SU-DHL-6 (cell line): ENCODE measurements at regions not wholly inside any gene's neighbourhood (a gene's known extent, or its start where the extent isn't known, plus 50 kb on each side); places are given as distances from the start of the nearest gene placed in this dataset.

ENCODE experiments used
- H2AFZ ChIP-seq: fragments of 200-600 bp; sonication (generic); 2 replicates; pipeline ENCODE4 v1.6.1; 2014; ENCODE audit warnings: low read depth, mild to moderate bottlenecking, moderate library complexity, mixed read lengths, antibody characterized with exemption, low read length; ENCODE audit not compliant: severe bottlenecking
- H3F3A ChIP-seq: fragments of 200-600 bp; shearing (Covaris generic); 2 replicates; pipeline ENCODE4 v1.6.0; 2016; ENCODE audit warnings: antibody characterized with exemption, mild to moderate bottlenecking; ENCODE audit not compliant: insufficient read depth
- H3K27ac ChIP-seq: fragments of 200-600 bp; sonication (generic); 2 replicates; pipeline ENCODE4 v1.5.1; 2016; ENCODE audit warnings: low read depth, mild to moderate bottlenecking, low read length, moderate library complexity, mixed read lengths
- H3K27me3 ChIP-seq: fragments of 200-600 bp; sonication (generic), shearing (Covaris generic); 2 replicates; pipeline ENCODE4 v1.6.0; 2014; ENCODE audit warnings: mild to moderate bottlenecking, low read length
- H3K36me3 ChIP-seq: fragments of 200-600 bp; sonication (generic); 2 replicates; pipeline ENCODE4 v1.6.1; 2014; ENCODE audit warnings: mild to moderate bottlenecking, low read length, mixed read lengths
- H3K4me2 ChIP-seq: fragments of 300-600, 200-600 bp; shearing (Covaris generic), sonication (generic); 2 replicates; pipeline ENCODE4 v1.6.0; 2014; ENCODE audit warnings: low read length, low read depth, mild to moderate bottlenecking; ENCODE audit not compliant: poor library complexity, severe bottlenecking
- H3K4me3 ChIP-seq: fragments of 200-600 bp; sonication (generic); 2 replicates; pipeline ENCODE4 v1.5.1; 2014; ENCODE audit warnings: antibody characterized with exemption, low read length, mild to moderate bottlenecking, mixed read lengths; ENCODE audit not compliant: insufficient read depth, poor library complexity, severe bottlenecking
- H3K79me2 ChIP-seq: fragments of 200-600 bp; sonication (generic); 2 replicates; pipeline ENCODE4 v1.6.1; 2014; ENCODE audit warnings: mild to moderate bottlenecking, low read length, moderate library complexity; ENCODE audit not compliant: insufficient read depth
- H3K9ac ChIP-seq: fragments of 200-600 bp; sonication (generic); 2 replicates; pipeline ENCODE4 v1.7.0; 2014; ENCODE audit warnings: mild to moderate bottlenecking, low read length
- H3K9me2 ChIP-seq: fragments of 200-600 bp; sonication (generic); replicated peaks from 2 replicates; pipeline ENCODE4 v1.6.1; 2014; ENCODE audit warnings: low read length; ENCODE audit not compliant: insufficient read depth
- H3K9me3 ChIP-seq: fragments of 200-600 bp; sonication (generic); 2 replicates; pipeline ENCODE4 v1.6.1; 2014; ENCODE audit warnings: low read length, mixed read lengths; ENCODE audit not compliant: insufficient read depth
- H4K20me1 ChIP-seq: fragments of 200-600 bp; sonication (generic); 2 replicates; pipeline ENCODE4 v1.6.1; 2014; ENCODE audit warnings: low read depth, mild to moderate bottlenecking, antibody characterized with exemption, low read length, moderate library complexity, mixed read lengths
- CTCF ChIP-seq: fragments of 200-600 bp; sonication (generic); IDR thresholded peaks from one replicate; pipeline ENCODE4 v1.5.1; 2017; ENCODE audit warnings: antibody characterized with exemption, mild to moderate bottlenecking, low read length, moderate library complexity; ENCODE audit not compliant: insufficient read depth, poor library complexity, severe bottlenecking
- EZH2phosphoT487 ChIP-seq: fragments of 200-600 bp; sonication (generic), shearing (Covaris generic); conservative IDR thresholded peaks from 2 replicates; pipeline ENCODE4 v1.6.1; 2018; ENCODE audit warnings: mild to moderate bottlenecking, antibody characterized with exemption, low read length, moderate library complexity, mixed read lengths

GRCh38 chr14:21940887-21941856 is 267.6 kb upstream of the OR4E1 start:
- H4K20me1 ChIP-seq, result no peaks in the 10 kb centered on the region

DNA sequence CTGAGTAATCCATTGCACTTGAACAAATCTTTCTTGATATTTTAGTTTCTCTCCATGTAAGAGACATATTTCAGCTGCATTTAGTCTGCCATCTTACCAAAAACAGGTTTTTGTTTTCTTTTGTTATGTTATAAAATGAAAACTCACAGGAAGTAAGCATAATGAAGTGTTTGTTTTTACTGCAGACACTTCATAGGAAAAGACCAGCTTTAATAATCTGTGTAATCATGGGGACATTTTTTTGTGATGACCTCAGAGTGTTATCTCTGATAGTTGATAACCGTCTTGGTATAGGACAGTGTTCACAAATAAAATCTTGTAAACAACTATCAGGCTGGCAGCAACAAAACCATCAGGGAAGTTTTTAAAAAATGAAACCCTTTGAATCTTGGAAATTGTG is 266.2 kb upstream of the OR4E1 start:
- no peaks in the 10 kb centered on the region for H3K9me2 ChIP-seq
- no peak overlapping the region for H3K4me2 ChIP-seq
- H3F3A ChIP-seq, result no peaks in the 10 kb centered on the region
- H3K79me2 ChIP-seq, result no peaks in the 10 kb centered on the region
- H3K36me3 ChIP-seq, result no peaks in the 10 kb centered on the region
- no peaks in the 10 kb centered on the region for H4K20me1 ChIP-seq
- H2AFZ ChIP-seq, result no peak overlapping the region
- H3K9me3 ChIP-seq, result no peaks in the 10 kb centered on the region
- no peak overlapping the region for H3K27ac ChIP-seq
- H3K4me3 ChIP-seq, result no peak overlapping the region
- TF ChIP-seq EZH2phosphoT487 (no peak), CTCF (no peak)
- no peak overlapping the region for H3K9ac ChIP-seq
- H3K27me3 ChIP-seq, result no peaks in the 10 kb centered on the region

More at GRCh38 chr14:21940887-21941856, 267.6 kb upstream of the OR4E1 start:
- no peaks in the 10 kb centered on the region for H3K9me3 ChIP-seq
- H3K79me2 ChIP-seq, result no peaks in the 10 kb centered on the region
- H3K4me3 ChIP-seq, result no peak overlapping the region
- no peaks in the 10 kb centered on the region for H3F3A ChIP-seq
- H3K36me3 ChIP-seq, result no peaks in the 10 kb centered on the region
- H3K4me2 ChIP-seq, result no peak overlapping the region
- TF ChIP-seq EZH2phosphoT487 (no peak), CTCF (peak; percentile 18)
- no peaks in the 10 kb centered on the region for H3K9me2 ChIP-seq
- no peak overlapping the region for H2AFZ ChIP-seq
- no peak overlapping the region for H3K9ac ChIP-seq
- no peaks in the 10 kb centered on the region for H3K27me3 ChIP-seq
- no peak overlapping the region for H3K27ac ChIP-seq

DNA sequence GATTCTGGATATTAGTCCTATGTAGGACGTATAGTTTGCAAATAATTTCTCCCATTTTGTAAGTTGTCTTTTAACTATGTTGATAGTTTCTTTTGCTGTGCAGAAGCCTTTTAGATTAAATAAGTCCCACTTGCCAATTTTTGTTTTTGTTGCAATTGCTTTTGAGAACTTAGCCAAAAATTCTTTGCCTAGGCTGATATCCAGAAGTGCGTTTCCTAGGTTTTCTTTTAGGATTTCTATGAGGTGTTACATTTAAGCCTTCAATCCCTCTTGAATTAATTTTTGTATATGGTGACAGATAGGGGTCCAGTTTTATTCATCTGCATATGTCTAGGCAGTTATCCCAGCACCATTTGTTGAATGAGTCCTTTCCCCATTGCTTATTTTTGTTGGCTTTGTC is 264.4 kb upstream of the OR4E1 start:
- Histone ChIP-seq H3K27ac (no peak overlapping the region), H3K9ac (no peak overlapping the region), H3K4me3 (no peak overlapping the region), H3K79me2 (no peaks in the 10 kb centered on the region), H3K9me2 (no peaks in the 10 kb centered on the region), H3K4me2 (no peak overlapping the region), H3K9me3 (no peaks in the 10 kb centered on the region), H4K20me1 (no peaks in the 10 kb centered on the region), H2AFZ (no peak overlapping the region), H3F3A (no peaks in the 10 kb centered on the region), H3K36me3 (no peaks in the 10 kb centered on the region), H3K27me3 (no peaks in the 10 kb centered on the region)
- no peak for TF ChIP-seq CTCF
- no peak for TF ChIP-seq EZH2phosphoT487
